DMS 273 (cell line): ENCODE measurements at regions not wholly inside any gene's neighbourhood (a gene's known extent, or its start where the extent isn't known, plus 50 kb on each side); places are given as distances from the start of the nearest gene placed in this dataset.
"Not testable (repeated sequence)": the region's sequence is repeated elsewhere in the genome, so short reads cannot be mapped to it uniquely, and the experiment has no call there.

Experiments used
- DNase-seq: peaks from one replicate; lab custom pipeline; 2025; ENCODE audit not compliant: unreplicated experiment; lab: John Stamatoyannopoulos, UW

GRCh38 chr10:36880898-36881297, 244.5 kb upstream of the ANKRD30A start:
- DNase-seq: peak; percentile 47

- DNase-seq: no peak
Observed at GRCh38 chr10:36872702-36873393, 252.6 kb upstream of the ANKRD30A start.

GRCh38 chr10:36840788-36841187, 284.6 kb upstream of the ANKRD30A start:
- no peak for DNase-seq

- no peak for DNase-seq
Observed at GRCh38 chr10:36837416-36837815, 288.0 kb upstream of the ANKRD30A start.

- no peak for DNase-seq
Observed at GRCh38 chr10:36819781-36820180, 305.6 kb upstream of the ANKRD30A start.

GRCh38 chr10:36817898-36818297, 307.5 kb upstream of the ANKRD30A start:
- DNase-seq: no peak

GRCh38 chr10:36808625-36809362, 316.6 kb upstream of the ANKRD30A start:
- no peak for DNase-seq

GRCh38 chr10:36803229-36803628, 322.2 kb upstream of the ANKRD30A start:
- no peak for DNase-seq

- DNase-seq: peak; percentile 90
Observed at GRCh38 chr10:36802490-36803153, 322.8 kb upstream of the ANKRD30A start.

GRCh38 chr10:36801660-36802059, 323.7 kb upstream of the ANKRD30A start:
- DNase-seq: peak; percentile 2

GRCh38 chr10:36794981-36795380, 330.4 kb upstream of the ANKRD30A start:
- DNase-seq: no peak

- no peak for DNase-seq
Observed at GRCh38 chr10:36789974-36790373, 335.4 kb upstream of the ANKRD30A start.

GRCh38 chr10:36788152-36788551, 337.2 kb upstream of the ANKRD30A start:
- no peak for DNase-seq

- no peak for DNase-seq
Observed at GRCh38 chr10:36783400-36783799, 342.0 kb upstream of the ANKRD30A start.

- DNase-seq: no peak
Observed at GRCh38 chr10:36781570-36781969, 343.8 kb upstream of the ANKRD30A start.

GRCh38 chr10:36780158-36780557, 345.2 kb upstream of the ANKRD30A start:
- no peak for DNase-seq

GRCh38 chr10:36779238-36779846, 346.1 kb upstream of the ANKRD30A start:
- peak; percentile 65 for DNase-seq

GRCh38 chr10:36778651-36779050, 346.7 kb upstream of the ANKRD30A start:
- no peak for DNase-seq

GRCh38 chr10:36773652-36774051, 351.7 kb upstream of the ANKRD30A start:
- DNase-seq: no peak

GRCh38 chr10:36771725-36772124, 353.7 kb upstream of the ANKRD30A start:
- DNase-seq: no peak

GRCh38 chr10:36769741-36770140, 355.7 kb upstream of the ANKRD30A start:
- not testable (repeated sequence) for DNase-seq

GRCh38 chr10:36766940-36767339, 358.5 kb upstream of the ANKRD30A start:
- DNase-seq: no peak
